ENCODE measurements at regions not wholly inside any gene's neighbourhood (a gene's known extent, or its start where the extent isn't known, plus 50 kb on each side); places are given as distances from the start of the nearest gene placed in this dataset.

GRCh38 chr1:34306568-34306967 is 129.9 kb downstream of the C1orf94 start:
- Histone ChIP-seq H3K27me3 (ENCODE audit: low read depth) (no peaks in the 10 kb centered on the region), H3K4me1 (no peaks in the 10 kb centered on the region)
- in situ Hi-C loops (cut with MboI; ENCODE audit: low sequenced_read_pairs): no loop called here

GRCh38 chr1:34312359-34312758 is 135.7 kb downstream of the C1orf94 start:
- Histone ChIP-seq H3K9me3 (no peaks in the 10 kb centered on the region), H3K4me1 (no peaks in the 10 kb centered on the region), H3K36me3 (replicated peaks) (no peaks in the 10 kb centered on the region), H3K4me3 (no peak overlapping the region), H3K27me3 (ENCODE audit: low read depth) (no peaks in the 10 kb centered on the region)
- no peak for DNase-seq (ENCODE audit: low spot score in 2 of 2)
- in situ Hi-C loops (cut with MboI; ENCODE audit: low sequenced_read_pairs): no loop called here

More at GRCh38 chr1:34306568-34306967, 129.9 kb downstream of the C1orf94 start:
- Histone ChIP-seq H3K9me3 (no peaks in the 10 kb centered on the region), H3K36me3 (replicated peaks) (no peaks in the 10 kb centered on the region), H3K4me3 (no peak overlapping the region)
- DNase-seq (ENCODE audit: low spot score in 2 of 2): no peak

DNA sequence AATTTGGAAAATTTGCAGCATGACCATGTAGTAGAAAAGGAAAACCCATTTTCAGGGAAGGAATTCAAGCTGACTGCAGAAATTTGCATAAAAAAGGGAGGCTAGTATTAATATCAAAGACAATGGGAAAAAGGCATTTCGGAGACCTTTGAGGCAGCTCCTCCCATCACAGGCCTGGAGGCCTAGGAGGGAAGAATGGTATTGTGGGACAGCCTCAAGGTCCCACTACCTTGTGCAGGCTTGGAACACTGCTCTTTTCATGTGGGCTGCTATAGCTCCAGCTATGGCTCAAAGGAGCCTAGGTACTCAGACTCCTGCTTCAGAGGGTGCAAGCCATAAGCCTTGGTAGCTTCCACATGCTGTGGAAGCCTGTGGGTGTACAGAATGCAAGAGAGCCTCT is 139.3 kb downstream of the C1orf94 start:
- DNase-seq (ENCODE audit: low spot score in 2 of 2): no peak
- Histone ChIP-seq H3K9me3 (no peaks in the 10 kb centered on the region), H3K4me1 (no peaks in the 10 kb centered on the region), H3K4me3 (no peak overlapping the region), H3K27me3 (ENCODE audit: low read depth) (no peaks in the 10 kb centered on the region), H3K36me3 (replicated peaks) (no peaks in the 10 kb centered on the region)
- in situ Hi-C loops (cut with MboI; ENCODE audit: low sequenced_read_pairs): no loop called here

DNA sequence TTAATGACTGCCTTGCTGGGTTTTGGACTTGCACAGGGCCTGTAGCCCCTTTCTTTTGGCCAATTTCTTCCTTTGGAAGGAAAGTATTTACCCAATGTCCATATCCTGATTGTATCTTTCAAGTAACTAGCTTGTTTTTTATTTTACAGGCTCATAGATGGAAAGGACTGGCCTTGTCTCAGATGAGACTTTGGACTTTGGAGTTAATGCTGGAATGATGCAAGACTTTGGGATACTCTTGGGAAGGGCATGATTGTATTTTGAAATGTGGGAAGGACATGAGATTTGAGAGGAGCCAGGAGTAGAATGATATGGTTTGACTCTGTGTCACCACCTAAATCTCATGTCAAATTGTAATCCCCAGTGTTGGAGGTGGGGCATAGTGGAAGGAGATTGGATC is 140.1 kb downstream of the C1orf94 start:
- in situ Hi-C loops (cut with MboI; ENCODE audit: low sequenced_read_pairs): no loop called here
- Histone ChIP-seq H3K36me3 (replicated peaks) (no peaks in the 10 kb centered on the region), H3K4me3 (no peak overlapping the region), H3K9me3 (no peaks in the 10 kb centered on the region), H3K4me1 (no peaks in the 10 kb centered on the region), H3K27me3 (ENCODE audit: low read depth) (no peaks in the 10 kb centered on the region)
- no peak for DNase-seq (ENCODE audit: low spot score in 2 of 2)

DNA sequence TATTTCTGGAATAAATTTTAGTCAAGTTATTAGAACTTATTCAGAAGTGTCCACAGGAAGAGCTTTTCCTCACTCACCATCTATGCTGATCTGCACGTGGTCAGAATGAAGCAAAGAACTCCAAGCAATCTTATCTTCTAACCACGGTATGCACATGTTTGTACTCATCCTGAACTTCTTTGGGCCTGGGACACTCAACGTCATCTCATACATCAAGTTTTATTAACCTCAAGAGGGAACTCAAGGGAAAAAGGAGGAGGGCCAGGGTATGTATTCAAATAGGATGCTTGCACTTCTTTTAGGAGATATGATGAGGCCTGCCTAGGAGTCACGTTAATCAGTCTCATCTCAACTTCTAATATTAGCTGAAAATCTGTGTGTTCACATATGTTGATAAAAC is 142.5 kb downstream of the C1orf94 start:
- H3K9me3 ChIP-seq: no peaks in the 10 kb centered on the region
- in situ Hi-C loops (cut with MboI; ENCODE audit: low sequenced_read_pairs): no loop called here

GRCh38 chr1:34320053-34320669 is 143.5 kb downstream of the C1orf94 start:
- DNase-seq (ENCODE audit: low spot score in 2 of 2): no peak
- H3K27me3 ChIP-seq (ENCODE audit: low read depth): no peaks in the 10 kb centered on the region
- in situ Hi-C loops (cut with MboI; ENCODE audit: low sequenced_read_pairs): no loop called here
- H3K9me3 ChIP-seq: no peaks in the 10 kb centered on the region
- no peak overlapping the region for H3K4me3 ChIP-seq
- H3K36me3 ChIP-seq (replicated peaks): no peaks in the 10 kb centered on the region
- no peaks in the 10 kb centered on the region for H3K4me1 ChIP-seq

More for the DNA sequence above, 142.5 kb downstream of the C1orf94 start:
- H3K36me3 ChIP-seq (replicated peaks): no peaks in the 10 kb centered on the region
- H3K27me3 ChIP-seq (ENCODE audit: low read depth): no peaks in the 10 kb centered on the region
- no peak overlapping the region for H3K4me3 ChIP-seq
- no peak for DNase-seq (ENCODE audit: low spot score in 2 of 2)
- H3K4me1 ChIP-seq: no peaks in the 10 kb centered on the region

DNA sequence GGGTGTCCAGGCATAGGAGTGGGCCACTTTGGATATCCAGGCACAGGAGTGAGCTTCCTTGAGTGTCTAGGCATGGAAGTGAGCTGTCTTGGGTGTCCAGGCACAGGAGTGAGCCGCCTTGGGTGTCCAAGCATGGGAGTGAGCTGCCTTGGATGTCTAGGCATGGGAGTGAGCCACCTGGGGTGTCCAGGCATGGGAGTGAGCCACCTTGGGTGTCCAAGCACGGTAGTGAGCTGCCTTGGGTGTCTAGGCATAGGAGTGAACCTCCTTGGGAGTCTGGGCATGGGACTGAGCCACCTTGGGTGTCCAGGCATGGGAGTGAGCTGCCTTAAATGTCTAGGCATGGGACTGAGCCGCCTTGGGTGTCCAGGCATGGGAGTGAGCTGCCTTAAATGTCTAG is 146.3 kb downstream of the C1orf94 start:
- H3K4me3 ChIP-seq: no peak overlapping the region
- H3K4me1 ChIP-seq: no peaks in the 10 kb centered on the region
- in situ Hi-C loops (cut with MboI; ENCODE audit: low sequenced_read_pairs): no loop called here
- no peaks in the 10 kb centered on the region for H3K36me3 ChIP-seq (replicated peaks)
- H3K9me3 ChIP-seq: no peaks in the 10 kb centered on the region
- H3K27me3 ChIP-seq (ENCODE audit: low read depth): no peaks in the 10 kb centered on the region
- no peak for DNase-seq (ENCODE audit: low spot score in 2 of 2)

DNA sequence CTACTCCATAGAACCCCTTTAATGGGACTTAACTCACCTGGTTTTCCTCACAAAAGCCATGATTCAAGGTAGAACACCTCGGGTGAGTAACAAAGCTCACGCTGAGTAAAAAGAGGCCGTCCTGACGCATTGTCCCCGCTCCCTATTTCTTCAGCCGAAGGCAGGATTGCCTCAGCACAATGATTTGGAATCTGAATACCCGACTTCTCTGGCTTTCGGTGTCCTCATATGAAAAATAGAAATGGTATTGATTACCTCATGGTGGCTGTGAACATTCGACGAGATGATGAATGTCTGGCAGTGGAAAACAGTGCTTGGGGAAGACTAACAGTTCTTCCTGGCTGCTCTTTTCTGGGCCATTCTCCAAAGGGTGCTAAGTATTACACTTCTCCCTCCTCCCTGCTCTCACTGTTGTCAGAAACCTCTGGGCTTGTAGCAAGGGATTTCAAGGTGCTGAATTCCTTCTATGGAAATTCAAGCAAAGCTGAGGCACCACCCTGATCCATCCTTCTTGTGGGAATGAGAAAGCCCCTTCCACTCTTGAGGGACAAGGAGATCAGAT is 148.3 kb downstream of the C1orf94 start:
- DNase-seq (ENCODE audit: low spot score in 2 of 2): no peak
- no peaks in the 10 kb centered on the region for H3K4me1 ChIP-seq

GRCh38 chr1:34328281-34328799 is 151.6 kb downstream of the C1orf94 start:
- DNase-seq (ENCODE audit: low spot score in 2 of 2): no peak

More for the DNA sequence above, 148.3 kb downstream of the C1orf94 start:
- Histone ChIP-seq H3K4me3 (no peak overlapping the region), H3K9me3 (no peaks in the 10 kb centered on the region), H3K27me3 (ENCODE audit: low read depth) (no peaks in the 10 kb centered on the region), H3K36me3 (replicated peaks) (no peaks in the 10 kb centered on the region)
- in situ Hi-C loops (cut with MboI; ENCODE audit: low sequenced_read_pairs): no loop called here

DNA sequence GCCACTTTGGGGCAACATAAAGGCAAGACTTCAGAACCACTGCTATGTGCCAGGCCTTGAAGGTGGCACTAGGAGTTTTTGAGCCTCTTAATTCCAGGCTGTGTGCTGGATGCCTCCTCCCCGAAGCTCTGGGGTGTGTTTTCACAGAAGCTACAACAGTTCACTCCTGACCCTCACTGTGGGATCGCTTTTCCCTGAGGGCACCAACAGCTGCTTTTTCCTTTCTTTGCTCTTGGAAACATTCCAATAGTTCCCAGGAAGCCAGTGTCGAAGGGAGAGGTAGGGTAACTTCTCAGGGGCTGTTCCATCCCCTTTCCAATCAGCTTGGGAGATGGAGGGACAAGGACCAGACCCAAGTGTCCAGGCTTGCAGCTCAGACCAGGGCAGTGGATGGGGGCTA is 153.4 kb downstream of the C1orf94 start:
- in situ Hi-C loops (cut with MboI; ENCODE audit: low sequenced_read_pairs): no loop called here
- no peaks in the 10 kb centered on the region for H3K27me3 ChIP-seq (ENCODE audit: low read depth)

More at GRCh38 chr1:34328281-34328799, 151.6 kb downstream of the C1orf94 start:
- H3K27me3 ChIP-seq (ENCODE audit: low read depth): no peaks in the 10 kb centered on the region
- H3K36me3 ChIP-seq (replicated peaks): no peaks in the 10 kb centered on the region
- H3K4me3 ChIP-seq: no peak overlapping the region
- in situ Hi-C loops (cut with MboI; ENCODE audit: low sequenced_read_pairs): no loop called here
- no peaks in the 10 kb centered on the region for H3K4me1 ChIP-seq
- no peaks in the 10 kb centered on the region for H3K9me3 ChIP-seq

GRCh38 chr1:34331020-34331926 is 154.6 kb downstream of the C1orf94 start:
- in situ Hi-C loops (cut with MboI; ENCODE audit: low sequenced_read_pairs): no loop called here
- Histone ChIP-seq H3K27me3 (ENCODE audit: low read depth) (no peaks in the 10 kb centered on the region), H3K4me1 (no peaks in the 10 kb centered on the region), H3K36me3 (replicated peaks) (no peaks in the 10 kb centered on the region), H3K4me3 (no peak overlapping the region), H3K9me3 (no peaks in the 10 kb centered on the region)
- DNase-seq (ENCODE audit: low spot score in 2 of 2): no peak

More for the DNA sequence above, 153.4 kb downstream of the C1orf94 start:
- H3K9me3 ChIP-seq: no peaks in the 10 kb centered on the region
- no peak for DNase-seq (ENCODE audit: low spot score in 2 of 2)
- no peaks in the 10 kb centered on the region for H3K36me3 ChIP-seq (replicated peaks)
- no peak overlapping the region for H3K4me3 ChIP-seq
- H3K4me1 ChIP-seq: no peaks in the 10 kb centered on the region

DNA sequence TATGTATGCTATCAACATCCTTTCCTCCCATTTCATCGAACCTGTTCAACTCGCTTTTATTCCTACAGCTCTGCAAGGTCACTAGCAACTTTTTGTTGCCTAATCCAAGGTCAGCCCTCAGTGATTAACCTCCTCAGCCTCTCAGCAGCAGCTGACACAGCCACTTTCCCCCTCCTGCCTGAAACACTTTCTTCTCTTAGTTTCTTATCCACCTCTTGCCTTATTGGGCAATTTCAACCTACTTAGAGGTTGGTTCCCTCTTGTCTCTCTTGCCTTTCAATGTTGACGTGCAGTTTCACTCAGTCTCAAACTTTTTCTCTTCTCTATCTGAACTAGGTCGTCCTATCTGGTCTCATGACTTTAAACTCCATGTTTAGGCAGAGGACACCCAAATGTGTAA is 156.3 kb downstream of the C1orf94 start:
- DNase-seq (ENCODE audit: low spot score in 2 of 2): no peak
- Histone ChIP-seq H3K4me1 (no peaks in the 10 kb centered on the region), H3K9me3 (no peaks in the 10 kb centered on the region), H3K36me3 (replicated peaks) (no peaks in the 10 kb centered on the region), H3K27me3 (ENCODE audit: low read depth) (no peaks in the 10 kb centered on the region), H3K4me3 (no peak overlapping the region)
- in situ Hi-C loops (cut with MboI; ENCODE audit: low sequenced_read_pairs): no loop called here

- Histone ChIP-seq H3K36me3 (replicated peaks) (no peaks in the 10 kb centered on the region), H3K9me3 (no peaks in the 10 kb centered on the region), H3K27me3 (ENCODE audit: low read depth) (no peaks in the 10 kb centered on the region), H3K4me1 (no peaks in the 10 kb centered on the region), H3K4me3 (no peak overlapping the region)
- DNase-seq (ENCODE audit: low spot score in 2 of 2): no peak
- in situ Hi-C loops (cut with MboI; ENCODE audit: low sequenced_read_pairs): no loop called here
These were observed 162.2 kb downstream of the C1orf94 start for GRCh38 chr1:34338871-34339270.

- DNase-seq (ENCODE audit: low spot score in 2 of 2): no peak
- H3K9me3 ChIP-seq: no peaks in the 10 kb centered on the region
- H3K4me1 ChIP-seq: no peaks in the 10 kb centered on the region
- no peaks in the 10 kb centered on the region for H3K36me3 ChIP-seq (replicated peaks)
- in situ Hi-C loops (cut with MboI; ENCODE audit: low sequenced_read_pairs): no loop called here
- H3K4me3 ChIP-seq: no peak overlapping the region
- no peaks in the 10 kb centered on the region for H3K27me3 ChIP-seq (ENCODE audit: low read depth)
These were observed 165.2 kb downstream of the C1orf94 start for GRCh38 chr1:34341896-34342295.

All from HAP-1 (cell line).